Natural killer cell (primary cell): ENCODE measurements at regions not wholly inside any gene's neighbourhood (a gene's known extent, or its start where the extent isn't known, plus 50 kb on each side); places are given as distances from the start of the nearest gene placed in this dataset.

Experiments used
- ATAC-seq, 3 donors: fragments of 150-1000 bp in 2 of 3; fragments of 200-7000 bp in 1 of 3; cut with Tn5 transposase; 1 replicate in 1 of 3; 2 replicates in 2 of 3; pipeline ENCODE4 v1.10.0; 2021; ENCODE audit warnings: mild to moderate bottlenecking in 2 of 3, moderate library complexity in 2 of 3
- DNase-seq, 2 donors: peaks; one replicate each; pipeline versions ENCODE4 v3.0.0 to v3.0.0-alpha.2; 2013 to 2021; ENCODE audit warnings: mixed read lengths in 1 of 2
- H3K27ac ChIP-seq: one replicate; pipeline ENCODE4 v1.5.1; 2013; ENCODE audit warnings: mild to moderate bottlenecking, low read length
- H3K27me3 ChIP-seq: one replicate; pipeline ENCODE4 v1.6.1; 2013; ENCODE audit warnings: low read length; ENCODE audit not compliant: control insufficient read depth, insufficient read depth
- H3K36me3 ChIP-seq: one replicate; pipeline ENCODE4 v1.6.1; 2013; ENCODE audit warnings: low read length; ENCODE audit not compliant: control insufficient read depth, insufficient read depth
- H3K4me1 ChIP-seq: one replicate; pipeline ENCODE4 v1.6.1; 2013; ENCODE audit warnings: low read length; ENCODE audit not compliant: control insufficient read depth, insufficient read depth
- H3K4me3 ChIP-seq: one replicate; pipeline ENCODE4 v1.5.1; 2013; ENCODE audit warnings: low read length
- H3K9me3 ChIP-seq: one replicate; pipeline ENCODE4 v1.6.1; 2013; ENCODE audit warnings: low read length; ENCODE audit not compliant: control insufficient read depth, insufficient read depth
- H3K27ac Mint-ChIP-seq, 2 donors: one replicate each; pipeline ENCODE4 v1.8.0; 2022; ENCODE audit warnings: mild to moderate bottlenecking in 2 of 2, mixed read lengths in 2 of 2, moderate library complexity in 1 of 2
- H3K27me3 Mint-ChIP-seq, 2 donors: one replicate each; pipeline ENCODE4 v1.8.0; 2022; ENCODE audit warnings: low read depth in 2 of 2, mixed read lengths in 2 of 2
- H3K36me3 Mint-ChIP-seq: one replicate; pipeline ENCODE4 v1.8.0; 2022; ENCODE audit warnings: mixed read lengths
- H3K4me1 Mint-ChIP-seq, 2 donors: one replicate each; pipeline ENCODE4 v1.8.0; 2022; ENCODE audit warnings: mixed read lengths in 2 of 2
- H3K4me3 Mint-ChIP-seq: one replicate; pipeline ENCODE4 v1.8.0; 2022; ENCODE audit warnings: mild to moderate bottlenecking, moderate library complexity, mixed read lengths
- H3K9me3 Mint-ChIP-seq, 2 donors: one replicate each; pipeline ENCODE4 v1.8.0; 2022; ENCODE audit warnings: mixed read lengths in 2 of 2
- CTCF ChIP-seq: fragments of 200-600 bp; IDR thresholded peaks from one replicate; pipeline ENCODE4 v1.8.0; 2022; ENCODE audit warnings: antibody characterized with exemption
- WGBS: methylation state at CpG from one replicate; pipeline ENCODE4 v1.1.7; 2013; ENCODE audit warnings: missing lambda C conversion rate; ENCODE audit not compliant: insufficient coverage; 5-methylcytosine and 5-hydroxymethylcytosine counted together
- intact Hi-C: fragments of 100-400 bp; cut with micrococcal nuclease; formaldehyde crosslinking; loops from one replicate; pipeline ENCODE4 v1.14.2; 2022

GRCh38 chr2:41884718-41885117 is 163.1 kb upstream of the PKDCC start:
- Histone ChIP-seq H3K27me3 (no peaks in the 10 kb centered on the region), H3K9me3 (no peaks in the 10 kb centered on the region), H3K36me3 (no peaks in the 10 kb centered on the region), H3K4me3 (no peak overlapping the region), H3K27ac (no peak overlapping the region), H3K4me1 (peaks cover 11% of the 10 kb centered on the region)
- H3K27ac Mint-ChIP-seq, result peak overlapping the region in 1 of 2 donors; percentile 25
- 34% methylated on average over 5 of the region's 5 CpGs for WGBS
- no peak for DNase-seq
- intact Hi-C loops, result no loop called here
- TF ChIP-seq CTCF, result no peak
- H3K4me3 Mint-ChIP-seq, result peak overlapping the region; percentile 35
- no peaks in the 10 kb centered on the region for H3K9me3 Mint-ChIP-seq
- ATAC-seq, result peak; percentile 48 to 93 (median 53)
- H3K4me1 Mint-ChIP-seq, result peaks cover 28 to 32% of the 10 kb centered on the region in 2 donors
- peaks cover 42 to 87% of the 10 kb centered on the region in 2 donors for H3K27me3 Mint-ChIP-seq
- peaks cover 9% of the 10 kb centered on the region for H3K36me3 Mint-ChIP-seq

GRCh38 chr2:41886145-41886664 is 161.6 kb upstream of the PKDCC start:
- intact Hi-C loops, result no loop called here
- H3K4me1 ChIP-seq, result peaks cover 11% of the 10 kb centered on the region
- H3K36me3 ChIP-seq, result no peaks in the 10 kb centered on the region
- Mint-ChIP-seq H3K36me3 (peaks cover 9% of the 10 kb centered on the region), H3K27ac (no peak overlapping the region), H3K4me1 (peaks cover 27 to 28% of the 10 kb centered on the region in 2 donors), H3K9me3 (no peaks in the 10 kb centered on the region), H3K27me3 (peaks cover 41 to 86% of the 10 kb centered on the region in 2 donors), H3K4me3 (no peak overlapping the region)
- DNase-seq (no peak), ATAC-seq (no peak)
- H3K9me3 ChIP-seq, result no peaks in the 10 kb centered on the region
- peaks cover 6% of the 10 kb centered on the region for H3K27me3 ChIP-seq
- no peak overlapping the region for H3K4me3 ChIP-seq
- 86% methylated on average over 2 of the region's 2 CpGs for WGBS
- no peak for TF ChIP-seq CTCF
- no peak overlapping the region for H3K27ac ChIP-seq

GRCh38 chr2:41886757-41887156 is 161.1 kb upstream of the PKDCC start:
- peaks cover 11% of the 10 kb centered on the region for H3K4me1 ChIP-seq
- intact Hi-C loops, result no loop called here
- H3K4me3 ChIP-seq, result no peak overlapping the region
- H3K27ac ChIP-seq, result no peak overlapping the region
- no peaks in the 10 kb centered on the region for H3K9me3 Mint-ChIP-seq
- DNase-seq, result no peak
- H3K27me3 Mint-ChIP-seq, result peaks cover 40 to 86% of the 10 kb centered on the region in 2 donors
- H3K27ac Mint-ChIP-seq, result no peak overlapping the region
- TF ChIP-seq CTCF, result no peak
- H3K36me3 ChIP-seq, result no peaks in the 10 kb centered on the region
- H3K36me3 Mint-ChIP-seq, result peaks cover 9% of the 10 kb centered on the region
- no peak for ATAC-seq
- H3K4me3 Mint-ChIP-seq, result no peak overlapping the region
- H3K4me1 Mint-ChIP-seq, result peaks cover 27 to 28% of the 10 kb centered on the region in 2 donors
- H3K9me3 ChIP-seq, result no peaks in the 10 kb centered on the region
- peaks cover 6% of the 10 kb centered on the region for H3K27me3 ChIP-seq
- WGBS, result 78% methylated on average over 1 of the region's 2 CpGs

- peaks cover 9% of the 10 kb centered on the region for H3K4me1 ChIP-seq
- no peak overlapping the region for H3K27ac Mint-ChIP-seq
- WGBS, result no CpG with 5 or more reads among the region's 3 CpGs
- peaks cover 9% of the 10 kb centered on the region for H3K36me3 Mint-ChIP-seq
- H3K27ac ChIP-seq, result no peak overlapping the region
- H3K27me3 ChIP-seq, result peaks cover 6% of the 10 kb centered on the region
- H3K9me3 Mint-ChIP-seq, result no peaks in the 10 kb centered on the region
- peaks cover 54 to 88% of the 10 kb centered on the region in 2 donors for H3K27me3 Mint-ChIP-seq
- no peak for DNase-seq
- no peak overlapping the region for H3K4me3 Mint-ChIP-seq
- H3K36me3 ChIP-seq, result no peaks in the 10 kb centered on the region
- H3K4me1 Mint-ChIP-seq, result peaks cover 23 to 25% of the 10 kb centered on the region in 2 donors
- no peak overlapping the region for H3K4me3 ChIP-seq
- intact Hi-C loops, result no loop called here
- TF ChIP-seq CTCF, result no peak
- H3K9me3 ChIP-seq, result no peaks in the 10 kb centered on the region
- no peak for ATAC-seq
These were observed 157.5 kb upstream of the PKDCC start for GRCh38 chr2:41890341-41890740.
